LNCAP (cell line): ENCODE measurements at regions not wholly inside any gene's neighbourhood (a gene's known extent, or its start where the extent isn't known, plus 50 kb on each side); places are given as distances from the start of the nearest gene placed in this dataset.

Source experiments
- TF ChIP-seq, protein P1 (sequence below): fragments of 450-650 bp; IDR thresholded peaks from 2 replicates; pipeline ENCODE4 v1.5.1; 2017; ENCODE audit warnings: mild to moderate bottlenecking

GRCh38 chr3:81838457-81838856 is 77.0 kb upstream of the GBE1 start:
- TF ChIP-seq, protein P1, sequence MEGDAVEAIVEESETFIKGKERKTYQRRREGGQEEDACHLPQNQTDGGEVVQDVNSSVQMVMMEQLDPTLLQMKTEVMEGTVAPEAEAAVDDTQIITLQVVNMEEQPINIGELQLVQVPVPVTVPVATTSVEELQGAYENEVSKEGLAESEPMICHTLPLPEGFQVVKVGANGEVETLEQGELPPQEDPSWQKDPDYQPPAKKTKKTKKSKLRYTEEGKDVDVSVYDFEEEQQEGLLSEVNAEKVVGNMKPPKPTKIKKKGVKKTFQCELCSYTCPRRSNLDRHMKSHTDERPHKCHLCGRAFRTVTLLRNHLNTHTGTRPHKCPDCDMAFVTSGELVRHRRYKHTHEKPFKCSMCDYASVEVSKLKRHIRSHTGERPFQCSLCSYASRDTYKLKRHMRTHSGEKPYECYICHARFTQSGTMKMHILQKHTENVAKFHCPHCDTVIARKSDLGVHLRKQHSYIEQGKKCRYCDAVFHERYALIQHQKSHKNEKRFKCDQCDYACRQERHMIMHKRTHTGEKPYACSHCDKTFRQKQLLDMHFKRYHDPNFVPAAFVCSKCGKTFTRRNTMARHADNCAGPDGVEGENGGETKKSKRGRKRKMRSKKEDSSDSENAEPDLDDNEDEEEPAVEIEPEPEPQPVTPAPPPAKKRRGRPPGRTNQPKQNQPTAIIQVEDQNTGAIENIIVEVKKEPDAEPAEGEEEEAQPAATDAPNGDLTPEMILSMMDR, result no peak

GRCh38 chr3:81837071-81837593 is 75.7 kb upstream of the GBE1 start:
- TF ChIP-seq, protein P1, result no peak

GRCh38 chr3:81829937-81830336 is 68.5 kb upstream of the GBE1 start:
- TF ChIP-seq, protein P1, result no peak

DNA sequence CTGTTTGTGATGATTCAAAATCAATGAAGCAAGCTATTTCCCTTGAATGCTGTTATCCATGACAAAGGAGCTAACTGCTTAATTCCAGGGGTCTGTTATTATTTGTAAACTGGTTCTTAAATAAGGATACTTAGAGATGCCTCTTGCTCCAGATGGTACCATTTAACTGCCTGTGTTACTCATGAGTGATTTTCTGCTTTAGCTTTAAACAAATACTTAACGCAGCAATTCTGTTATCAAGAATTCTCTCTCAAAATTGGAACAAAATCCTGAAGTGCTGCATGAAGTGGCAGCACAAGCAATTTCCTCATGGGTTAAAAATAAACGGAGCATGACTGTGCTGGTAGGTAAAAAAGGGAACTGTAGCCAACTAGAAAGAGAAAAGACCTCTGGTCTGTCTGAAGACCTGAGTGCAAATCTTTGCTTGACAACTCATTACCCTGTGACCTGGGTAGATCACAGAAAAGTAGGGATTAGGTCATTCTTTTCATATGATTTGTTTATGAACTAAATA is 62.5 kb upstream of the GBE1 start:
- TF ChIP-seq, protein P1, result no peak

GRCh38 chr3:81823086-81823485 is 61.6 kb upstream of the GBE1 start:
- TF ChIP-seq, protein P1, result no peak

DNA sequence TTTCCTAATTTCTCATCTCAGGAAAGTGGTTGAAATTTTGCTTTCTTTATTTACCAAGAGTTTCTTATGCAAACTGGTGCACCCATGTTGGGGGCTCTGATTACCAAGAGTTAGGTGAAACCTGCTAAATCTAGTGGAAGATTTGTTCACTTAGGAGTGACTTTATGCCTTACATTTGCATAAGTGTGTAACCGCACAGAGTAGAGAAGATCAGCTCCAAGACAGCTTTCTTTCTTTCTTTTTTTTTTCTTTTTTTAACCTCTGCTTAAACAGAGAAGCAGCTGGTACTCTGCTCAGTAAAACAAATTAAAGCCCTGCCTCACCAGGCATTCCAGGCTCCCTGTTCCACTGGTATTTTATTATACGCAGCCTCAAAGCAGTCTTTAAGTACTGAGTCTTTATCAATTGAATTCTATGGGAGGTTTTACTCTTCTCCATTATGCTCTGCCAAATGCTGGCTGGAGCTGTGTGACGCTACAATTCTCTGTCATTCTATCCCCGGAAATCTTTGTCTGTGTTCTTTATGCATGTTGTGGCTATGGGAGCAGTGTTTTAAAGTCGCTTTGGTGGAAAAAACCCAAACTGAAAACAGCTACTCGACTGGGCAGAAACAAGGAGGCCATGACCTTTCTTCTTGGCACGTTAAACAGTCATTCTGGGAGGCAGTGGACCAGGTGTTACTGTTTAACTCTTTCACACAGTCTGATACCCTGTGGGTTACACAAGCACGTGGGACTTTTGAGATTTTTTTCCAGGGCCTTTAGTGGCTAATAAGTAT is 55.2 kb upstream of the GBE1 start:
- TF ChIP-seq, protein P1, result no peak
